T-helper 2 cell (primary cell): ENCODE measurements at regions not wholly inside any gene's neighbourhood (a gene's known extent, or its start where the extent isn't known, plus 50 kb on each side); places are given as distances from the start of the nearest gene placed in this dataset.

Experiments
- DNase-seq, 5 experiments: peaks; one replicate each; pipeline versions ENCODE4 v3.0.0 to v3.0.0-alpha.2; 2012 to 2022

- DNase-seq = no peak
These were observed 96.4 kb downstream of the TMEM170B start for GRCh38 chr6:11633741-11634509.

GRCh38 chr6:11634948-11635347 lies 97.4 kb downstream of the TMEM170B start:
- no peak for DNase-seq

GRCh38 chr6:11636121-11636520 lies 98.6 kb downstream of the TMEM170B start:
- no peak for DNase-seq

- no peak for DNase-seq
These were observed 99.7 kb downstream of the TMEM170B start for GRCh38 chr6:11637266-11637665.

- no peak for DNase-seq
These were observed 102.1 kb downstream of the TMEM170B start for GRCh38 chr6:11639376-11640235.

GRCh38 chr6:11640486-11640885 lies 102.9 kb downstream of the TMEM170B start:
- DNase-seq = no peak

- no peak for DNase-seq
These were observed 106.5 kb downstream of the TMEM170B start for GRCh38 chr6:11644071-11644470.

- no peak for DNase-seq
These were observed 107.1 kb downstream of the TMEM170B start for GRCh38 chr6:11644601-11645000.

- no peak for DNase-seq
These were observed 107.5 kb downstream of the TMEM170B start for GRCh38 chr6:11645016-11645415.

- no peak for DNase-seq
These were observed 110.9 kb downstream of the TMEM170B start for GRCh38 chr6:11648436-11648775.

- no peak for DNase-seq
These were observed 111.3 kb downstream of the TMEM170B start for GRCh38 chr6:11648889-11649288.

- no peak for DNase-seq
These were observed 112.6 kb downstream of the TMEM170B start for GRCh38 chr6:11650025-11650696.

GRCh38 chr6:11650711-11651110 lies 113.2 kb downstream of the TMEM170B start:
- DNase-seq = no peak

GRCh38 chr6:11653028-11653583 lies 115.6 kb downstream of the TMEM170B start:
- DNase-seq = peak in 1 of 5 experiments; percentile 91

GRCh38 chr6:11654876-11655275 lies 117.3 kb downstream of the TMEM170B start:
- DNase-seq = no peak

GRCh38 chr6:11656491-11656890 lies 118.9 kb downstream of the TMEM170B start:
- DNase-seq = no peak

GRCh38 chr6:11659757-11660156 lies 118.8 kb downstream of the ADTRP start:
- no peak for DNase-seq

GRCh38 chr6:11662323-11662722 lies 116.3 kb downstream of the ADTRP start:
- no peak for DNase-seq

- no peak for DNase-seq
These were observed 115.1 kb downstream of the ADTRP start for GRCh38 chr6:11663519-11663918.
